NCI-H2107 (cell line): ENCODE measurements at regions not wholly inside any gene's neighbourhood (a gene's known extent, or its start where the extent isn't known, plus 50 kb on each side); places are given as distances from the start of the nearest gene placed in this dataset.
"Not testable (repeated sequence)": the region's sequence is repeated elsewhere in the genome, so short reads cannot be mapped to it uniquely, and the experiment has no call there.

Experiments
- DNase-seq: peaks from one replicate; lab custom pipeline; 2025; lab: John Stamatoyannopoulos, UW

DNA sequence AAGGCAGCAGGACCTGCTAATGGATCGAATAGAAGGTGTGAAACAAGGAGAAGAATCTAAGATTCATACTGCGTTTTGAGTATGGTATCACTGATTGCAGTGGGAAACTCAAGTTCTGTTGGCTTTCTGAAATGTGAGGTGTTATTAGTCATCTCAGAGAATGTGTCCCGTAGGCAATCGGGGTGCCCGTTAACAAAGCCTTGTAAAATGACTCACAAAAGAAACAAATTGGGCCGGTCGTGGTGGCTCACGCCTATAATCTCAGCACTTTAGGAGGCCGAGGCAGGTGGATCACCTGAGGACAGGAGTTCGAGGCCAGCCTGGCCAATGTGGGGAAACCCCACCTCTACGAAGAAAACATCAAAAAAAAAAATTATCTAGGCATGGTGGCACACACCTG lies 118.2 kb upstream of the C7orf33 start:
- DNase-seq = no peak

DNA sequence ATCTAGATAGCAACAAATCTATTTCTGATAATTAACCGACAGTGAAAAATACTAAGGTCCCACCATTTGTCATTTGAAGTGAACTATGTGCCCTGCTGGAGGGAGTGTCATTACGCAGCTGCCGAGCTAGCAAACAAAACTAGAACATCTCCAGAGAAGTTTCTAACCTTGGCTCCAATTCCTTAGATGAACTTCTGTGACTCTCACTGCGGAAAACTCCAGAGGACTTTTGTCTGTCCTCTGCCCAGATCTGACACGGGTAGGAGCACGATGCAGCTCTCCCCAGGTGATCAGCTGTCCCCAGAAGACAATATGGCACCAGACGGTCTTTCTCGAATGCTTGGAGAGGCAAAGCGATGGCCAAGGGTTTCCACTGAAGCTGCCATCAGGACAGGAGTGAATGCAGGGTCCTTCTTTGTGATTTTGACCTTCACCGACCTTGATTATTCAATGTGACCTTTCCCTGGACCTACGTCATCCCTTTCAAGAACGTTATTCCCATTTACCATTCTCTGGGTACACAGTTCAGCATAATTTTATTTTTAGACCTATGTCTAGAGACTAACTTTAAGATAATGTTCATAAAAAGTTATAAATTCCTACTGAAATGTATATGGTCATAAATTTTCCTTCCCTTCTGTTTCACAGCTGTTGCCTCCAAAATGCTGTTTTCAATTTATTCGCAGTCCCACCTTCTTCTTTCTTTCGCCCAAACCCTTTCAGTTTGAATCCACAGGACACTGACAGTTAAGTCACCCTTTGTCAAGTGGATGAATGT lies 116.7 kb upstream of the C7orf33 start:
- DNase-seq = no peak

DNA sequence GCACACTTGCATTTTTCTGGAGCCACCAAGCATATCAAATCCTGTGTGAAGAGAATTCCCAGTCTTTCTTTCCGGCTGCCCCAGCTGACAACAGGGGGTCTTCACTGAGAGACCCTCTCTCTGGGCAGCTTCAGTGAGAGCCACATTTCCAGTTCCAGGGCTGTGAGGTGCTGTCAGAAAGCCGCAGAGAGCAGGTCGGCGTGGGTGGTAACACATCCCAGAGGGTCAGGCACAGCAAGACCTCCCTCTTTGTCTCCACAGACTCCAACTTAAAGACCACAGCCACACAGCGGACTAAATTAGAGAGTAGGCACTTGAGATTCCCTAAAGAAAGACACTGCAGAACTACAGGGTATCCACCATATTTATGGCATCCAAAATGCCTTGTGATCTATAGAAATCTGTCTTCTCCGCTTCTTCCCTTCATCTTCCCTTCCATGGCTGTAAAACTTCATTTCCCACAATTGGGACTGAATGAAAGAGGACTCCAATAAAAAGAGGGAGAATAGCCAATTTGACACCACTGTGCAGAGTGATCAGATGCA lies 116.0 kb upstream of the C7orf33 start:
- no peak for DNase-seq

DNA sequence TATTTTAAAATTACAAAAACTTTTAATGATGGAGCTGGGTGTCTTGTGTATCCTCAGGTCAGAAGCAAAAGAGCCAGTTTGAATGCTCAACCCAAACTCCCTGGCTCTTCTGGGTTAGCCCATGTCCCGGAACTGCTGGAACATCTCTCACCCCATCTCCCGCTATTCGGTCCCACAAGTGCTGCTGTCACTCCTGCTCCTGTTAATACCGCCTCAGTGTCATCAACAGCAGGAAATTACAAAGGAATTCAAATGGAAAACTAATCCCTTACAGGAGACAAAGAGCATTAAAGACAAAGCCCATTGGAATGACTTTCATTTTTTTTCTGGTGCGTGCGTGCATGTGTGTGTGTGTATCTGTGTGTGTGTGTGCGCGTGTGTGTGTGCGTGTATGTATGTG lies 112.0 kb upstream of the C7orf33 start:
- DNase-seq = no peak

DNA sequence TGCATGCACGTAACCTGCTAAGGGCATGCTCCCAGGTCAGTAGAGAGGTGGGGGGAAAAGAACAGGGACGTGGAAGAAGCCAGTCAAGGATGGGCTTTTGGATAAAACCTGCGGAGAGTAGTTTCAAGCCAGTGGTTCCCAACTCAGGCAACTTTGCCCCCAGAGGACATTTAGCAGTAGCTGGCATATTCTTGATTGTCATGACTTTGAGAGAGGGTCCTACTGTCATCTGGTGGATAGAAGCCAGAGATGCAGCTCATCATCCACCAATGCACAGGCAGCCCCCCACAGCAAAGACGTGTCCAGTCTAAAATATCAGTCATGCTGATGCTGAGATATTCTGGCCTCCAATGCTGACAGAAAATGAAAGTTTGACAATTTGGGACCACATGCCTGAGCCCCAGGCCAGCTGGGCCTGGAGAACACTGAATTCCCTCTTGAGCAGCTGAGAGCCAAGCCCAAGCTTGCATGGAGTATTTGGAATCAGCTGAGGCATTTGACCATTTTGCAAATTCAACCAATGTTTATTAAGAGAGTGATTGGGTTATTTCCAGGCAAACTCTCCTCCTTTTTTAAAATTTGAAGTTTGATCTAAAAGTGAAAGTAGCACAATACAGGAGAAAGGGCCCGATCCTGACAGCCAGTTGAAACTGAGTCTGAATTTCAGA lies 110.0 kb upstream of the C7orf33 start:
- no peak for DNase-seq

DNA sequence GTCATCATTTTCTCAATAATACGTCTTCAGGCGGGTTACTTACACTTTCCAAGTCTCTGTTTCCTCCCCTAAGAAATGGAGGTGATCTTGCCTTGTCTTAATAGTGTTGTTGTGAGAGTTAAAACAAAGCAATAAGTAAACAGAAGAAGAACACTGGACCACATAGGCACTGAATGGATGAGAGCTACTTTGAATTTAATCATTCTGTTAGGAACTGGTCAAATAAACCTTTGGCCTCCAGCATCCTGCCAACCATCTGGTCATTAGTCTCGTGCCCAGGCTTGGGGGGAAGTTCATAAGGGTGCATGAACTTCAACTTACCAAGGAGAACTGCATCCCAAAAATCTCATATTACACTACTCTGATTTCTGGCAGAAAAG lies 109.4 kb upstream of the C7orf33 start:
- DNase-seq = no peak

DNA sequence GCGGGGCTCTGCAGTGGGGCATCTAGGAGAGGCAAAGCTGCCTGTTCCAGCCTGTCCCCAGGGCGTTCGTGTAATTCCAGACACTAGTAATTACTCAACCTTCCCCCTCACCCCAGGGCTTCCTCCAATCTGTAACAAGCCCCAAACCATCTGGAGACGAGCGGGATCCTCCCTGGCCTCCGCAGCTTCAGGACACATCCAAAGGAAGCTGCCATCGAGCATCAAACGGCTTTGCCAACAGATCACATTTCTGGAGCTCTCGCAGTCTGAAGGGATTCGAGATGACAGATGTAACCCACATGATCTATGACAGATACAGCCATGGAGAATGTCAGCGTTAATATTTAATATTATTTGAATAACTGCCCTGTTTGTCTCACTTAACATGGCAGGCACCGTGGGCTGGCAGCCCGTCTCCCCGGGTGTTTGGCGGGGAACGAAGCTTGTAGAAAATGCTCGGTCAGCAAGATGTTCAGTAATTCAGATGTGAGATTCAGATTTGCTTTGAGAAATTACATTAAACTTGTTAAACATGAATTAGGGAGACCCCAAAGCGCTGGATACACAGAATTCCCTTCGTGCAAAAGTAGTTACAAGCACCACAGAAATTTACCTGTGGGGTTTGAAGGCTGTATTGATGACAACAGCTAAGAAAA lies 108.5 kb upstream of the C7orf33 start:
- DNase-seq = no peak

DNA sequence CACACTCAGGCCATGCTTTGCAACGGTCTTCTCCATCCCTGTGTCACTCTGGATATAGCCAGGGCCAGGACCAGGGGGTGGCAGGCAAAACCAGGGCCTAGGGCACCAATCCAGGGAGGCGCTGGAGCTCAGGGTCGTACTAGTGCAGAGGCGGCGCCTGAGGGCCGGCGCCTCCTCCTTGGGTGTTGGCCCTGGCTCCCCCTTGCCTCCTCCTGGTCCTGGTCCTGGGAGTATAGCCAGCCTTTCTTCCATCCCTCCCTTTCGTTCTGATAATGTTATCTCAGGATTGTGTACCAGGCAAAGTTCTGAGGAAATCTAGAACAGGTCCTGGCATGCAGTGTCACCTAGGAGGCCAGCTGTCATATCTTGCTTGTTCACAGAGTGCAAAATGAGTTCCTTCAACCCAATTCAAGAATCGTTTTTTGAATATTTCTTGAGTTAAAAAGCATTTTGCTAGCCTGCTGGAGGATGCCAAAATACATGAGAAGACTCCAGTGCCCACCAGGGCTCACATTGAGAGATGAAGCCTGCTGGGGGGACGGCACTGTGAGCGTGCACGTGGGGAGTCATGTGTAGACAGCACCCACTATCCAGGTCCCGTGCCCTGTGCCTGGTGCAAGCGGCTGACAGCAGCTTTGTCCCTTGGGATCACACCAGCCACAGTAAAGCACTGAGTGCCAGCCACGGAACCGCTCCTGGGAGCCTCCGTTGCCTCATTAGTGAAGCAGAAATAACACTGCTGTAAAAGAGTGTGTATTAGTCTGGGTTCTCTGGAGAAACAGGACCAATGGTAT lies 106.9 kb upstream of the C7orf33 start:
- DNase-seq = no peak

DNA sequence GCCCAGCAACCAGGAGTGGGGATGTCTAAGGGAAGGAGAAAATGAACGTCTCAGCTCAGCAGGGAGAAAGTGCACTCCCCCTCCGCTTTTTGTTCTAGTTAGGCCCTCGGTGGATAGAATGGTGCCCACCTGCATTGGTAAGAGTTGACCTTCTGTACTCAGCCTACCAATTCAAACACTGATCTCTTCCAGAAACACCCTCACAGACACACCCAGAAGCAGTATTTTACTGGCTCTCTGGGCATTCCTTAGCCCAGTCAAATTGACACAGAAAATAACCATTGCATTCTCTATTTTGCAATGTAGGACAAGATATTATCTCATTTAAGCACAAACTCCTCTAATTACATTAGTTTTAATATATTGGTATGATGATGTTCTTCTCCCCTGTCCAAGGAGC lies 106.1 kb upstream of the C7orf33 start:
- DNase-seq = no peak

DNA sequence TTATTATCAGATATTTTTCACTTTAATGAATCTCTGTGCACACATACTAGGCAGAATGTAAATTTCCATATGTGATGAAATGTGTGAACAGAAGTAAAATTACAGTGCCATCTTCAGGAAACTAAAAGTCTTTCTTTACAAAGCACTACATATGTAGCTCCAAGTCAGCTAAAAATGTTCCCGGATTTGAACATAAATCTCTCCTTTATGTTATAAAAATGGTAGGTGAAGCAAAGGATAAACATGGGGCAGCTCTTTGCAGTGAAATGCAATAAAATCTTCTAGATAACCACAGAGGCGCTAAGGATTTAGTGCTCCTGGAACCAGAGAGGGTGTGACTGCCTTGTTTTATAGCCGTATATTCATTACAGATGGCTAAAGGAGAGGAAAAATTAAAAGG lies 104.9 kb upstream of the C7orf33 start:
- no peak for DNase-seq

DNA sequence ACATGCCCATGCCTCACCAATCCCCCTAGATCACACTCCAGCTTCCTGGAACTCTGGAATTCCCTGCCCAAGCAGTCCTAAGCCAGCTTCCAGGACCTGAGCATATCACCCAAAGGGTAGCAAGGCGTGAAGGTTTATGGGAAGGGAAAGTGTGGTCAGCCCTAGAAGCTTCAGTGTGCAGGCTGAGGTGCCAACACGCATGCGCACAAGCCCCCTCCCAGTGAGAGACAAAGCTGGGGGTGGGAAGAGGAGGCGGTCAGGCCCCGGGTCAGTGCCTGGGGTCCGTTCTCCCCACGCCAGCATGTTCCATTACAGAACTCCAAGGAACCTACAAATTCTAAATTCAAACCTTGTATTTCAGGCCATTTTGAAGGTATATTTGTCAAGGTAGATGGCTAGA lies 103.6 kb upstream of the C7orf33 start:
- DNase-seq = no peak

DNA sequence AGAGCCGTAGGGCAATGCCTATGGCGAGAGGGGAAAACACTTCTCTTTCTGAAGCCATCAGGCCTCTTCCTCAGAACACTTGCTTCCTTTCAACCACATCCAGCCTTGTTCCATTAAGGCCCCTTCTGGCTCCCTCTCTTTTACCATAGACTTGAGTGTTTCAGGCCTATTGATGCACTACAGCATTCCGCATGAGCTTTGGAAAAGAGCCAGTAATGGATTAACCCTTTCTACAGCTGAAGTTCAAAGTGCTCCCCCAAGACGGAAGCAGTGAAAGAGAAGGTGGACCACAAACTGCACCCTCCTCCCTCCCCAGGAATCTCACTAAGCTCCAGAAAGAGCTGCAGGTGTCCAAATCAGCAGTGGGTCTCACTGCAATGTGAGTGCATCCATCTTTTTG lies 102.7 kb upstream of the C7orf33 start:
- no peak for DNase-seq

DNA sequence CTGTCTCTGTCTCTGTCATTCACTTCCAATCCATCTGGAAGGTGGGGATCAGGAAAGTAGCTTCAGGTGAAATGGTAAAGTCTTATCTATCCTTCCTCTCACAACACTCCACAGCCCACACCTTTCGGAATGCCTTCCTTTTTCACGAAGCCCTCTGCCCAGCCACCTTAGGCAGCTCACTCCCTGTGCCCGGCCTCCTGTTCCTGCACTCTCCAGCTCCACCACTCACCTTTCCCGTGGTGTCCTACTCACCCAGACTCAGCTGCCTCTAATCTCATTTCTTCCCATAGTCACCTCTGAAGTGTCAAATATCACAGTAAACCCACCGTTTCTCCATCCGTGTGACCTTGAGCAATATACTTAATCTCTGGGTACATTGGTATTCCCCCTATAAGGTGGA lies 100.9 kb upstream of the C7orf33 start:
- no peak for DNase-seq

DNA sequence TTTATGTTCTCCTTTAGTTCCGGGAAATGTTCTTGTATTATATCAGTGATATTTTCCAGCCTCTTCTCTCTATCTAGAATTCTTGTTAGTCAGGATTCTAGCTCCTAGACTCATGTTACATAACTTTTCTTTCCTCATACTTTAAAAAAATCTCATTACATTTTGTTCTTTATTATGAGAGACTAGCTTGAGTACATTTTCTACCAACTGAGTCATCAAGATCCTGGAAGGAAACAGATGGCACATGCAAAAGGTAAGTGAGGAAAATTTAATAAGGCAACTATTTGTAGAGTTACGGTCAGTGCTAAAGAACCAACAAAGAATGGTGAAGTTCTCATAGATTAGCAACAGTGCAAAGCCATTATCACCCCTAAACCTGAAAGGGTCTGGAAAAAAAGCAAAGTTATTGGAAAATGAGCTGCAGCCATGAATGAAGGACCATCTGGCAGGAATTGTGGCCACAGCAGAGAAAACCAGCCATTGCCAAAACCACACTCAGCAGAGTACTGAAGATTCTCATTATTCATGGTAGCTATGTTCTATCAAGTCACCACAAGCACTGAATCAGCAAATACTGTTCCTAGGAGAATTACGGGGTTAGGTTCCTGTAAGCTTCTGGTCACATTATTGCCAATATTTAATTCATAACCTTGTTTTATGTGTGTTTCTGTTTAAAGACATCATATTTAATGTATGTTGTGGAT lies 98.3 kb upstream of the C7orf33 start:
- no peak for DNase-seq

DNA sequence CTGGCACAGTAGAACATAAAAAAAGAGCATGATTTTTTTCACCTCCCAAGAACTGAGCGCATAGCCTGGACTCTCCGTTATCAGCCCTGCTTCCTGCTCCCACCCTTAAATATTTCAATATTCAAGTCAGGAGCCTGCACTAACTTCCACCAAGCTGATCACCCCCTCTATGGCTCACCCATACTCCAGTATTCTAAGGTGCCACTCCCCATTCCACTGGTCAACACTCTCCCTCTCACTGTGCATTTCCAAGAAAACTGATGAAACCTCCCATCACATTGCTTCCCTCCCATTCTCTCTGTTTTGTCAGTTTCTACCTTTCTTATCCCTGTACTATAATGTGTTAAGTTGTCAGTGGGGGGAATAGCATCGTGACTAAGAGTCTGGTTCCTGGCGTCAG lies 95.0 kb upstream of the C7orf33 start:
- DNase-seq = no peak

DNA sequence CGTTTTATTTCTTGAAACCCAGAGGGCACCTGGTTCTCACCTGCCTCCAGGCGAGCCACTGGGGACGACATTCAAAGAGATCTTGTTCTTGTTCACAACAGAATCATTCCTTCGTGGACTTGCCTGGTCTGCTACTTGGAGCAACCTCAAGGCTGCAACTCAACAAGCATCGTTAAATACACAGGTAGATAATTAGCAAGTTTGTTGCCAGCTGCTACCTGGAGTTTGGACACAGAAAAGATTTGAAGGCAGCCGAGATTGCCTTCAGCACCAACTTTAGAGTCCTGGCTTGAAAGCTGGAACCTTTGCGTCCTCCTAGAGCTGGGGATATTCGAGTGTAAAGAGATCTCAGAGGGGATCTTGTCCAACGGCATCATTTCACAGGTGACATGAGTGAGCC lies 89.6 kb upstream of the C7orf33 start:
- no peak for DNase-seq

DNA sequence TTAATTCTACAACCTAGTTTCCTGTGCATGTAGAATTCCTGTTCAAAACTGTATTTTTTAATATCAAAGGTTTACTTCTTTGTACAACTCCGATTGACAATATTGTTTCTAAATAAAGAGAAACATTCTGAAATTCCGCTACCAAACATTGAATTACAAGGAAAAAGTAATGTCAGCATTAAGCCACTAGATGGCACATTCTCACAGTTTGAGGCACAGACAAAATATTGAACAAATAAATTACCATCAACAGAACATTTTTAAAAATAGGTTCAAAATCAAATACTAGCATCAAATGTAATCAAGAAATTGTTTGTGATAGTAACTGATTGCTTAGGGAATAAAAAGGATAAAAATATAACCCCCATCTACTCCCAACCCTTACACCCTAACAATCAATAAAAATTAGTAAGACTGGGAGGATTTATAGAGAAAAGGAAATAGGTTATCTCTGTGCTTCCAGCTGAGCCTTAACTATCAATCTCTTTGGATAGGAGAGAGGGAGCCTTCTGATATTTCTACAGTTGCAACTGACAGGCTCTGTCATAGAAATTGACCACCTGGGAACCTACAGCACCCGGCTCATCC lies 86.6 kb upstream of the C7orf33 start:
- DNase-seq = no peak

DNA sequence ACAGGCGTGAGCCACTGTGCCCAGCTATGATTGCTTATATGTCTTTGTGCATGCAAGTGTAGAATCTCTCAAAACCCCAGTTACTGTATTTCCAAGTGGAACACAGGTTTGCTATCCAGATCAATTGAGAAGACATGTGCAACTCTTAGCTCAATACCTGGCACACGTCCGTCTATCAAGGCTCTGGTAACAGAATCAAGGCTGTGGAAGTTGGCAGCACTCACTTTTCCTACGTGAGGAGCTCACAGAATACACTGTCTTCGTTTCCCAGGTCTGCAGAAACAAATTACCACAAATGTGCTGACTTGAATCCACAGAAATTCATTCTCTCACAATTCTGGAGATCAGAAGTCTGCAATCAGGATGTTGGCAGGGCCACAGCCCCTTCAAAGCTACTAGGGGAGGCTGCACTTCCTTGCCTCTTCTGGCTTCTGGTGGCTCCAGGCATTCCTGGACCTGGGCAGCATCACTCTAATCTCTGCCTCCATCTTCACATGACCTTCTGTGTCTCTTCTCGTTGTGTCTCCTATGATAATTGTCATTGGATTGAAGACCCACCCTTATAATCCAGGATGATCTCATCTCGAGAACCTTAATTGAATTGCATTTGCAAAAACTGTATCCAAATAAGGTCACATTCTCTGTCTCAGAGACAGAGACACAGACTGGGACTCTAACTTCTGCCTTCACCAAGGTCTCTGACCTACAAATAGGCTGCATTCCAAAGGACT lies 84.8 kb upstream of the C7orf33 start:
- DNase-seq = no peak

DNA sequence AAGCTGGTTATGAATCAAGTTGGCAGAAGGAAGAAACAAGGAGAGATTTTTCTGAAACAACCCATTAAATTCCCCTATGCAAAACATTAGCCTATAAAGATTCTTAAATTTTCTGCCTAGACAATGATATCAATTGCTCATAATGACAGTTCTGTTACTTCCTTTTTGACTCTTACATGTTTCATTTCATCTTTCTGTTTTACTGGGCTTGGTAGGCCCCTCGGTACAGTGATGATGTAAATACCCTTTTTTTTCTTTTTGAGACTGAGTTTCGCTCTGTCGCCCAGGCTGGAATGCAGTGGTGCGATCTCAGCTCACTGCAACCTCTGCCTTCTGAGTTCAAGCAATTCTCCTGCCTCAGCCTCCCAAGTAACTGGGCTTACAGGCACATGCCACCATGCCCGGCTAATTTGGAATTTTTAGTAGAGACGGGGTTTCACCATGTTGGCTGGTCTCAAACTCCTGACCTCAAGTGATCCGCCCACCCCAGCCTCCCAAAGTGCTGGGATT lies 83.4 kb upstream of the C7orf33 start:
- DNase-seq = not testable (repeated sequence)

DNA sequence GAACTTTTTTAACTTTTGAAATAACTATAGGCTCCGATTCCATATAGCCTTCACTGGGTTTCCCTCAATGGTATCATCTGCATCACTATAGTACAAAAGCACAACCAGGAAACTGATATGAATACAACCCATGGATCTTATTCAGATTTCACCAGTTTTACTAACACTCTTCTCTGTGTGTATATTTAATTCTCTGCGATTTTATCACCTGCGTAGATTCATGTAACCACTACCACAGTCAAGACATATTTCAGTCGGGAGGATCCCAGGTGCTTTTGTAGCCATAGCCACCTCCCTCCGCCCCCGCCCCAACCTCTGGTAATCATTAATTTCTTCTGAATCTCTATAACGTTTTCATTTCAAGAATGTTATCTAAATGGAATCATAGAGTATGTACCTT lies 82.8 kb upstream of the C7orf33 start:
- no peak for DNase-seq
